ENCODE measurements at regions not wholly inside any gene's neighbourhood (a gene's known extent, or its start where the extent isn't known, plus 50 kb on each side); places are given as distances from the start of the nearest gene placed in this dataset.

GRCh38 chr16:82567175-82567574 is 59.6 kb upstream of the CDH13 start:
- Histone ChIP-seq H3K36me3 (ENCODE audit: control insufficient read depth, insufficient read depth, low read length) (no peaks in the 10 kb centered on the region), H3K9me3 (ENCODE audit: control insufficient read depth, low read depth, low read length) (no peaks in the 10 kb centered on the region), H3K27me3 (ENCODE audit: control insufficient read depth, insufficient read depth, low read length) (no peaks in the 10 kb centered on the region), H3K4me3 (ENCODE audit: low read length) (no peak overlapping the region), H3K27ac (ENCODE audit: low read length) (no peak overlapping the region), H3K4me1 (ENCODE audit: control insufficient read depth, insufficient read depth, low read length) (no peaks in the 10 kb centered on the region)
- 100% methylated on average over 2 of the region's 5 CpGs for WGBS (ENCODE audit: insufficient coverage, low lambda C conversion rate)
- no peak for DNase-seq

- WGBS (ENCODE audit: insufficient coverage, low lambda C conversion rate), result 83% methylated on average over 3 of the region's 3 CpGs
Measured at GRCh38 chr16:82563401-82563800, 63.4 kb upstream of the CDH13 start.

GRCh38 chr16:82562183-82562683 is 64.5 kb upstream of the CDH13 start:
- H3K27me3 ChIP-seq (ENCODE audit: control insufficient read depth, insufficient read depth, low read length), result no peaks in the 10 kb centered on the region
- H3K36me3 ChIP-seq (ENCODE audit: control insufficient read depth, insufficient read depth, low read length), result no peaks in the 10 kb centered on the region
- no peak overlapping the region for H3K27ac ChIP-seq (ENCODE audit: low read length)
- no peak for DNase-seq
- H3K9me3 ChIP-seq (ENCODE audit: control insufficient read depth, low read depth, low read length), result no peaks in the 10 kb centered on the region
- no peaks in the 10 kb centered on the region for H3K4me1 ChIP-seq (ENCODE audit: control insufficient read depth, insufficient read depth, low read length)
- WGBS (ENCODE audit: insufficient coverage, low lambda C conversion rate), result 71% methylated on average over 1 of the region's 4 CpGs
- H3K4me3 ChIP-seq (ENCODE audit: low read length), result no peak overlapping the region

More at GRCh38 chr16:82563401-82563800, 63.4 kb upstream of the CDH13 start:
- H3K27me3 ChIP-seq (ENCODE audit: control insufficient read depth, insufficient read depth, low read length), result no peaks in the 10 kb centered on the region
- no peaks in the 10 kb centered on the region for H3K4me1 ChIP-seq (ENCODE audit: control insufficient read depth, insufficient read depth, low read length)
- no peaks in the 10 kb centered on the region for H3K9me3 ChIP-seq (ENCODE audit: control insufficient read depth, low read depth, low read length)
- no peak overlapping the region for H3K4me3 ChIP-seq (ENCODE audit: low read length)
- H3K27ac ChIP-seq (ENCODE audit: low read length), result no peak overlapping the region
- no peak for DNase-seq
- H3K36me3 ChIP-seq (ENCODE audit: control insufficient read depth, insufficient read depth, low read length), result no peaks in the 10 kb centered on the region

- Histone ChIP-seq H3K27me3 (ENCODE audit: control insufficient read depth, insufficient read depth, low read length) (no peaks in the 10 kb centered on the region), H3K36me3 (ENCODE audit: control insufficient read depth, insufficient read depth, low read length) (no peaks in the 10 kb centered on the region), H3K4me3 (ENCODE audit: low read length) (no peak overlapping the region), H3K9me3 (ENCODE audit: control insufficient read depth, low read depth, low read length) (no peaks in the 10 kb centered on the region), H3K27ac (ENCODE audit: low read length) (no peak overlapping the region), H3K4me1 (ENCODE audit: control insufficient read depth, insufficient read depth, low read length) (no peaks in the 10 kb centered on the region)
- no peak for DNase-seq
- no CpG with 5 or more reads among the region's 7 CpGs for WGBS (ENCODE audit: insufficient coverage, low lambda C conversion rate)
Measured at GRCh38 chr16:82560805-82561325, 65.9 kb upstream of the CDH13 start.

- no peaks in the 10 kb centered on the region for H3K9me3 ChIP-seq (ENCODE audit: control insufficient read depth, low read depth, low read length)
- whole genome bisulfite sequencing (ENCODE audit: insufficient coverage, low lambda C conversion rate), result no CpG with 5 or more reads among the region's 12 CpGs
Measured at GRCh38 chr16:82544378-82545160, 82.2 kb upstream of the CDH13 start.

GRCh38 chr16:82542714-82543113 is 84.1 kb upstream of the CDH13 start:
- Histone ChIP-seq H3K27ac (ENCODE audit: low read length) (no peak overlapping the region), H3K36me3 (ENCODE audit: control insufficient read depth, insufficient read depth, low read length) (no peaks in the 10 kb centered on the region), H3K27me3 (ENCODE audit: control insufficient read depth, insufficient read depth, low read length) (no peaks in the 10 kb centered on the region), H3K9me3 (ENCODE audit: control insufficient read depth, low read depth, low read length) (peaks cover 3% of the 10 kb centered on the region), H3K4me1 (ENCODE audit: control insufficient read depth, insufficient read depth, low read length) (no peaks in the 10 kb centered on the region), H3K4me3 (ENCODE audit: low read length) (no peak overlapping the region)
- WGBS (ENCODE audit: insufficient coverage, low lambda C conversion rate), result no CpG with 5 or more reads among the region's 1 CpG
- no peak for DNase-seq

More at GRCh38 chr16:82544378-82545160, 82.2 kb upstream of the CDH13 start:
- no peak overlapping the region for H3K4me3 ChIP-seq (ENCODE audit: low read length)
- H3K4me1 ChIP-seq (ENCODE audit: control insufficient read depth, insufficient read depth, low read length), result no peaks in the 10 kb centered on the region
- no peaks in the 10 kb centered on the region for H3K36me3 ChIP-seq (ENCODE audit: control insufficient read depth, insufficient read depth, low read length)
- H3K27me3 ChIP-seq (ENCODE audit: control insufficient read depth, insufficient read depth, low read length), result no peaks in the 10 kb centered on the region
- H3K27ac ChIP-seq (ENCODE audit: low read length), result no peak overlapping the region
- no peak for DNase-seq

GRCh38 chr16:82541103-82541502 is 85.7 kb upstream of the CDH13 start:
- Histone ChIP-seq H3K4me3 (ENCODE audit: low read length) (no peak overlapping the region), H3K36me3 (ENCODE audit: control insufficient read depth, insufficient read depth, low read length) (no peaks in the 10 kb centered on the region), H3K27me3 (ENCODE audit: control insufficient read depth, insufficient read depth, low read length) (no peaks in the 10 kb centered on the region), H3K9me3 (ENCODE audit: control insufficient read depth, low read depth, low read length) (peaks cover 3% of the 10 kb centered on the region), H3K4me1 (ENCODE audit: control insufficient read depth, insufficient read depth, low read length) (no peaks in the 10 kb centered on the region), H3K27ac (ENCODE audit: low read length) (no peak overlapping the region)
- no CpG with 5 or more reads among the region's 5 CpGs for WGBS (ENCODE audit: insufficient coverage, low lambda C conversion rate)
- DNase-seq, result no peak

- 100% methylated on average over 1 of the region's 2 CpGs for WGBS (ENCODE audit: insufficient coverage, low lambda C conversion rate)
- peaks cover 3% of the 10 kb centered on the region for H3K9me3 ChIP-seq (ENCODE audit: control insufficient read depth, low read depth, low read length)
- no peak overlapping the region for H3K27ac ChIP-seq (ENCODE audit: low read length)
- no peaks in the 10 kb centered on the region for H3K36me3 ChIP-seq (ENCODE audit: control insufficient read depth, insufficient read depth, low read length)
- no peaks in the 10 kb centered on the region for H3K27me3 ChIP-seq (ENCODE audit: control insufficient read depth, insufficient read depth, low read length)
- H3K4me1 ChIP-seq (ENCODE audit: control insufficient read depth, insufficient read depth, low read length), result no peaks in the 10 kb centered on the region
- no peak overlapping the region for H3K4me3 ChIP-seq (ENCODE audit: low read length)
- no peak for DNase-seq
Measured at GRCh38 chr16:82535764-82536163, 91.0 kb upstream of the CDH13 start.

GRCh38 chr16:82535262-82535661 is 91.5 kb upstream of the CDH13 start:
- WGBS (ENCODE audit: insufficient coverage, low lambda C conversion rate), result no CpG with 5 or more reads among the region's 4 CpGs
- Histone ChIP-seq H3K9me3 (ENCODE audit: control insufficient read depth, low read depth, low read length) (peaks cover 3% of the 10 kb centered on the region), H3K27ac (ENCODE audit: low read length) (no peak overlapping the region), H3K4me3 (ENCODE audit: low read length) (no peak overlapping the region), H3K4me1 (ENCODE audit: control insufficient read depth, insufficient read depth, low read length) (no peaks in the 10 kb centered on the region), H3K27me3 (ENCODE audit: control insufficient read depth, insufficient read depth, low read length) (no peaks in the 10 kb centered on the region), H3K36me3 (ENCODE audit: control insufficient read depth, insufficient read depth, low read length) (no peaks in the 10 kb centered on the region)
- no peak for DNase-seq

GRCh38 chr16:82533189-82533588 is 93.6 kb upstream of the CDH13 start:
- Histone ChIP-seq H3K36me3 (ENCODE audit: control insufficient read depth, insufficient read depth, low read length) (no peaks in the 10 kb centered on the region), H3K27ac (ENCODE audit: low read length) (no peak overlapping the region), H3K4me3 (ENCODE audit: low read length) (no peak overlapping the region), H3K9me3 (ENCODE audit: control insufficient read depth, low read depth, low read length) (peaks cover under 1% of the 10 kb centered on the region), H3K27me3 (ENCODE audit: control insufficient read depth, insufficient read depth, low read length) (no peaks in the 10 kb centered on the region), H3K4me1 (ENCODE audit: control insufficient read depth, insufficient read depth, low read length) (no peaks in the 10 kb centered on the region)
- WGBS (ENCODE audit: insufficient coverage, low lambda C conversion rate), result no CpG with 5 or more reads among the region's 4 CpGs
- DNase-seq, result no peak

GRCh38 chr16:82530883-82531282 is 95.9 kb upstream of the CDH13 start:
- no peaks in the 10 kb centered on the region for H3K9me3 ChIP-seq (ENCODE audit: control insufficient read depth, low read depth, low read length)
- H3K4me3 ChIP-seq (ENCODE audit: low read length), result no peak overlapping the region
- no CpG with 5 or more reads among the region's 2 CpGs for WGBS (ENCODE audit: insufficient coverage, low lambda C conversion rate)
- DNase-seq, result no peak
- H3K27me3 ChIP-seq (ENCODE audit: control insufficient read depth, insufficient read depth, low read length), result no peaks in the 10 kb centered on the region
- H3K27ac ChIP-seq (ENCODE audit: low read length), result no peak overlapping the region
- no peaks in the 10 kb centered on the region for H3K36me3 ChIP-seq (ENCODE audit: control insufficient read depth, insufficient read depth, low read length)
- no peaks in the 10 kb centered on the region for H3K4me1 ChIP-seq (ENCODE audit: control insufficient read depth, insufficient read depth, low read length)
